Neural crest cell (in vitro differentiated cells): ENCODE measurements at regions not wholly inside any gene's neighbourhood (a gene's known extent, or its start where the extent isn't known, plus 50 kb on each side); places are given as distances from the start of the nearest gene placed in this dataset.

Source experiments
- DNase-seq: peaks from one replicate; pipeline ENCODE4 v3.0.0; 2021; ENCODE audit warnings: low read depth, mixed read lengths, low spot score
- H3K27ac Mint-ChIP-seq: one replicate; pipeline ENCODE4 v1.8.0; 2021; ENCODE audit warnings: mild to moderate bottlenecking, mixed read lengths; ENCODE audit not compliant: unreplicated experiment
- H3K27me3 Mint-ChIP-seq: 2 replicates; pipeline ENCODE4 v1.8.0; 2021; ENCODE audit warnings: low read depth, mild to moderate bottlenecking, mixed read lengths
- H3K36me3 Mint-ChIP-seq: 2 replicates; pipeline ENCODE4 v1.8.0; 2021; ENCODE audit warnings: low read depth, mild to moderate bottlenecking, mixed read lengths
- H3K4me1 Mint-ChIP-seq: 2 replicates; pipeline ENCODE4 v1.8.0; 2021; ENCODE audit warnings: mixed read lengths
- H3K4me3 Mint-ChIP-seq: one replicate; pipeline ENCODE4 v1.8.0; 2021; ENCODE audit warnings: mild to moderate bottlenecking, mixed read lengths
- H3K9me3 Mint-ChIP-seq: 2 replicates; pipeline ENCODE4 v1.8.0; 2021; ENCODE audit warnings: mixed read lengths
- CTCF ChIP-seq: fragments of 200-600 bp; sonication (generic); conservative IDR thresholded peaks from 2 replicates; pipeline ENCODE4 v1.5.0; 2021; ENCODE audit warnings: antibody characterized with exemption, mild to moderate bottlenecking

- peaks cover 16% of the 10 kb centered on the region for H3K4me1 Mint-ChIP-seq
- H3K27ac Mint-ChIP-seq: peak overlapping the region; percentile 89
- H3K4me3 Mint-ChIP-seq: no peak overlapping the region
- DNase-seq: no peak
- no peak for TF ChIP-seq CTCF
- H3K27me3 Mint-ChIP-seq: no peaks in the 10 kb centered on the region
- no peaks in the 10 kb centered on the region for H3K36me3 Mint-ChIP-seq
- no peaks in the 10 kb centered on the region for H3K9me3 Mint-ChIP-seq
Measured at GRCh38 chr6:235763-236360, 56.4 kb upstream of the DUSP22 start.

- peaks cover 16% of the 10 kb centered on the region for H3K4me1 Mint-ChIP-seq
- TF ChIP-seq CTCF: no peak
- no peak for DNase-seq
- H3K9me3 Mint-ChIP-seq: no peaks in the 10 kb centered on the region
- no peak overlapping the region for H3K4me3 Mint-ChIP-seq
- H3K27me3 Mint-ChIP-seq: peaks cover 2% of the 10 kb centered on the region
- H3K27ac Mint-ChIP-seq: no peak overlapping the region
- no peaks in the 10 kb centered on the region for H3K36me3 Mint-ChIP-seq
Measured at GRCh38 chr6:236519-236918, 55.8 kb upstream of the DUSP22 start.

DNA sequence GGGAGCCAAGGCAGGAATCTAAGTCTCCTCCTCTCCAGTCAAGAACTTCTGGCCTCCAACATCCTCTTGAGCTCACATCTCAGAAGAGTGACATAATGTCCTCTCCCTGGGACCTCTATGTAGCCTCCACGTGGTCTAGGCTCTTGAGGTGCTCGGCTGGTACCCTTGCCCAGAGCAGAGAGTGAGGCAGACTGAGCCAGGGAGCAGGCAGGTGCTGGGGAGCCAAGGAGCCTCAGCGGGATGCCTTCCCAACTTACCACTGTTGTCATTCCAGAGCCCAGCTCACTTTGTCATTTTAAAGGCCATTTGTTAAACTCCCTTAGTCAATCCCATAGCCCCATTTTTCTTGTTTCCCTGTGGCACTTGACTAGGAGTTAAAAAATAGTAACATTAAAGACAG lies 52.1 kb upstream of the DUSP22 start:
- H3K27me3 Mint-ChIP-seq: peaks cover 3% of the 10 kb centered on the region
- no peak overlapping the region for H3K27ac Mint-ChIP-seq
- no peaks in the 10 kb centered on the region for H3K9me3 Mint-ChIP-seq
- no peak for TF ChIP-seq CTCF
- no peak overlapping the region for H3K4me3 Mint-ChIP-seq
- H3K4me1 Mint-ChIP-seq: peaks cover 16% of the 10 kb centered on the region
- DNase-seq: no peak
- H3K36me3 Mint-ChIP-seq: no peaks in the 10 kb centered on the region

DNA sequence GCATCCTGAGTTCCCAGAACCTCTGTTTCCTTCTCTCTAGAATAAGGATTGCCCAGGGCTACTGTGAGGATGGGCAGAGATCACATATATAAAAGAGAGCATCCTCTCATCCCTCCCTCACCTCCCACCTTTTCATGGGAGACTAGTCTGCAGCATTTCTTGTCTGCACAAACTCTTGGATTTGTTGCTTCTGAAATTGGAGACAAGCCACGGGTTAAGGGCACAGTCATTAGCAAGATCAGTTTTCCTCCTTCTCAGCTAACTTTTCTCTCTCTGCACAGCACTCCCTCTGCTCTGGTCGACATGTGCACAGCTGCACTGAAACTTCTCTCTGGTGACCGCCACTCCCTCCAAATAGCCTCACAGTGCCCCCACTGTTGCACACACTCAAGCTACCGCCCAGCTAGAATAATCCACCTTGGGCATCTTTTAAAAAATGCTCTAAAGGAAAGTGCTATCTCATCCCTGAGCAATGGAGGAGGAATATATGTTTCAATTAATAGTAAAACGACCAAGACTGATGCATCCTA lies 50.9 kb upstream of the DUSP22 start:
- no peak for DNase-seq
- no peak overlapping the region for H3K4me3 Mint-ChIP-seq

More for the DNA sequence above, 50.9 kb upstream of the DUSP22 start:
- no peaks in the 10 kb centered on the region for H3K36me3 Mint-ChIP-seq
- peaks cover 3% of the 10 kb centered on the region for H3K9me3 Mint-ChIP-seq
- H3K27ac Mint-ChIP-seq: no peak overlapping the region
- H3K27me3 Mint-ChIP-seq: peaks cover 3% of the 10 kb centered on the region
- no peak for TF ChIP-seq CTCF
- H3K4me1 Mint-ChIP-seq: peaks cover 6% of the 10 kb centered on the region
